ENCODE measurements at regions not wholly inside any gene's neighbourhood (a gene's known extent, or its start where the extent isn't known, plus 50 kb on each side); places are given as distances from the start of the nearest gene placed in this dataset.

GRCh38 chr1:114224196-114224907 lies 70.7 kb upstream of the SYT6 start:
- no peak for DNase-seq (ENCODE audit: low read depth)

- DNase-seq (ENCODE audit: low read depth): no peak
These were observed 69.3 kb upstream of the SYT6 start for GRCh38 chr1:114222920-114223319.

GRCh38 chr1:114219172-114219868 lies 65.7 kb upstream of the SYT6 start:
- DNase-seq (ENCODE audit: low read depth): no peak

GRCh38 chr1:114218361-114219171 lies 64.9 kb upstream of the SYT6 start:
- no peak for DNase-seq (ENCODE audit: low read depth)

GRCh38 chr1:114216431-114217173 lies 62.9 kb upstream of the SYT6 start:
- DNase-seq (ENCODE audit: low read depth): no peak

GRCh38 chr1:114215436-114215835 lies 61.8 kb upstream of the SYT6 start:
- no peak for DNase-seq (ENCODE audit: low read depth)

- DNase-seq (ENCODE audit: low read depth): no peak
These were observed 60.3 kb upstream of the SYT6 start for GRCh38 chr1:114214016-114214415.

- no peak for DNase-seq (ENCODE audit: low read depth)
These were observed 56.3 kb upstream of the SYT6 start for GRCh38 chr1:114209971-114210370.

GRCh38 chr1:114208714-114209113 lies 55.0 kb upstream of the SYT6 start:
- DNase-seq (ENCODE audit: low read depth): no peak

GRCh38 chr1:114208106-114208505 lies 54.4 kb upstream of the SYT6 start:
- no peak for DNase-seq (ENCODE audit: low read depth)

- no peak for DNase-seq (ENCODE audit: low read depth)
These were observed 54.0 kb upstream of the SYT6 start for GRCh38 chr1:114207635-114208034.

- DNase-seq (ENCODE audit: low read depth): no peak
These were observed 52.7 kb upstream of the SYT6 start for GRCh38 chr1:114206392-114206791.

GRCh38 chr1:114203595-114204128 lies 50.0 kb upstream of the SYT6 start:
- no peak for DNase-seq (ENCODE audit: low read depth)

Measured in GM04504 (cell line).